Esophagus squamous epithelium (tissue), 4 donors: ENCODE measurements at regions not wholly inside any gene's neighbourhood (a gene's known extent, or its start where the extent isn't known, plus 50 kb on each side); places are given as distances from the start of the nearest gene placed in this dataset.

Source experiments
- POLR2A ChIP-seq, 4 donors: fragments of 450-650 bp; IDR thresholded peaks; one replicate each; pipeline ENCODE4 v1.6.1; 2017; ENCODE audit warnings: antibody characterized with exemption in 4 of 4, mild to moderate bottlenecking in 4 of 4, moderate library complexity in 3 of 4
- TF ChIP-seq, protein P1 (sequence below), 6 experiments: fragments of 450-650 bp in 4 of 6; fragments of 200-600 bp in 2 of 6; sonication (generic) in 2 of 6; IDR thresholded peaks; one replicate each; pipeline ENCODE4 v1.5.1; 2016 to 2019; ENCODE audit warnings: antibody characterized with exemption in 6 of 6, mild to moderate bottlenecking in 4 of 6, moderate library complexity in 4 of 6

DNA sequence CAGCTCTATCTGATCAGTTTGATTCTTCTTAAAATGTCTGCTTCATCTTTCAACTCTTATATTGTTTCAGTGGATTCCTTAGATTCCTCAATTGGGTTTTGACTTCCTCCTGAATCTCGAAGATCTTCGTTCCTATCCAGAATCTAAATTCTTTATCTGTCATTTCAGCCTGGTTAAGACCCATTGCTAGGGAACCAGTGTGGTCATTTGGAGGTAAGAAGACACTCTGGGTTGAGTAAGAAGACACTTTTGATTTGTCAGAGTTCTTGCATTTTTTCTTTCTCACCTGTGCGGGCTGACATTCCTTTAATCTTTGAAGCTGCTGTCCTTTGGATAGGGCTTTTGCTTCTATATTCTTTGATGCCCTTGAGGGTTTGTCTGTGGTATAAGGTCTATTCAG, 291.9 kb downstream of the SLC7A11 start:
- TF ChIP-seq, protein P1, sequence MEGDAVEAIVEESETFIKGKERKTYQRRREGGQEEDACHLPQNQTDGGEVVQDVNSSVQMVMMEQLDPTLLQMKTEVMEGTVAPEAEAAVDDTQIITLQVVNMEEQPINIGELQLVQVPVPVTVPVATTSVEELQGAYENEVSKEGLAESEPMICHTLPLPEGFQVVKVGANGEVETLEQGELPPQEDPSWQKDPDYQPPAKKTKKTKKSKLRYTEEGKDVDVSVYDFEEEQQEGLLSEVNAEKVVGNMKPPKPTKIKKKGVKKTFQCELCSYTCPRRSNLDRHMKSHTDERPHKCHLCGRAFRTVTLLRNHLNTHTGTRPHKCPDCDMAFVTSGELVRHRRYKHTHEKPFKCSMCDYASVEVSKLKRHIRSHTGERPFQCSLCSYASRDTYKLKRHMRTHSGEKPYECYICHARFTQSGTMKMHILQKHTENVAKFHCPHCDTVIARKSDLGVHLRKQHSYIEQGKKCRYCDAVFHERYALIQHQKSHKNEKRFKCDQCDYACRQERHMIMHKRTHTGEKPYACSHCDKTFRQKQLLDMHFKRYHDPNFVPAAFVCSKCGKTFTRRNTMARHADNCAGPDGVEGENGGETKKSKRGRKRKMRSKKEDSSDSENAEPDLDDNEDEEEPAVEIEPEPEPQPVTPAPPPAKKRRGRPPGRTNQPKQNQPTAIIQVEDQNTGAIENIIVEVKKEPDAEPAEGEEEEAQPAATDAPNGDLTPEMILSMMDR (IDR thresholded peaks at IDR 0.05), result no peak
- no peak for TF ChIP-seq POLR2A (IDR thresholded peaks at IDR 0.05)
